Jurkat, Clone E6-1 (cell line): ENCODE measurements at regions not wholly inside any gene's neighbourhood (a gene's known extent, or its start where the extent isn't known, plus 50 kb on each side); places are given as distances from the start of the nearest gene placed in this dataset.
"Not testable (repeated sequence)": the region's sequence is repeated elsewhere in the genome, so short reads cannot be mapped to it uniquely, and the experiment has no call there.

ENCODE experiments used
- DNase-seq: peaks from one replicate; pipeline ENCODE4 v3.0.0-alpha.2; 2011; ENCODE audit warnings: low read depth, low spot score
- H3K4me3 ChIP-seq: 2 replicates; pipeline ENCODE4 v1.5.1; 2011; ENCODE audit warnings: mild to moderate bottlenecking, low read length, control low read depth, moderate library complexity

DNA sequence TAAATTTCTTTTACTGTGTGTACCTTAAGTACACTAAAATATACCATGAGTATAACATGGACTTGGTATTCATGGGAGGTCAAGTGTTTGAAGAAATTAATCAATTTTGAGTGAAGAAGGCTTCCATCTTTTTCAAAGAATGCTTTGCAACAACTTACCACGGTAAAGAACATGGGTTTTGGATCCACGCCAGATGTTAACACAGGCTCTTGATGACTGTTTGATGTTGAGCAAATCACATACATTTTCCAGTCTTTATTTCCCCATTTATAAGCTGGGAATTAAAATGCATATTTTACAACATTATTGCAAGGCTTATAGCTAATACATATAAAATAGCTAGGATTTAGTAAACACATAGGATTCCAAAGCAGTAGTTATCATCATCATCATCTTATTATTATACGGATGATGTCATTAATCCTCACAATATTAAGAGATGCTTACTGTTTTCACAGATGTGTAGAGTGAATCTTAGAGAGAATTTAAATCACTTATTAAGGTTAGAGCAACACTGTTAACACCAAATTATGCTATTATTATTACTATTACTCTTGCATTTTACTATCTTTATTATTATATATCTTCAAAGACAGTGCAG is 362.0 kb downstream of the PRELID2 start:
- no peak overlapping the region for H3K4me3 ChIP-seq
- DNase-seq: no peak

DNA sequence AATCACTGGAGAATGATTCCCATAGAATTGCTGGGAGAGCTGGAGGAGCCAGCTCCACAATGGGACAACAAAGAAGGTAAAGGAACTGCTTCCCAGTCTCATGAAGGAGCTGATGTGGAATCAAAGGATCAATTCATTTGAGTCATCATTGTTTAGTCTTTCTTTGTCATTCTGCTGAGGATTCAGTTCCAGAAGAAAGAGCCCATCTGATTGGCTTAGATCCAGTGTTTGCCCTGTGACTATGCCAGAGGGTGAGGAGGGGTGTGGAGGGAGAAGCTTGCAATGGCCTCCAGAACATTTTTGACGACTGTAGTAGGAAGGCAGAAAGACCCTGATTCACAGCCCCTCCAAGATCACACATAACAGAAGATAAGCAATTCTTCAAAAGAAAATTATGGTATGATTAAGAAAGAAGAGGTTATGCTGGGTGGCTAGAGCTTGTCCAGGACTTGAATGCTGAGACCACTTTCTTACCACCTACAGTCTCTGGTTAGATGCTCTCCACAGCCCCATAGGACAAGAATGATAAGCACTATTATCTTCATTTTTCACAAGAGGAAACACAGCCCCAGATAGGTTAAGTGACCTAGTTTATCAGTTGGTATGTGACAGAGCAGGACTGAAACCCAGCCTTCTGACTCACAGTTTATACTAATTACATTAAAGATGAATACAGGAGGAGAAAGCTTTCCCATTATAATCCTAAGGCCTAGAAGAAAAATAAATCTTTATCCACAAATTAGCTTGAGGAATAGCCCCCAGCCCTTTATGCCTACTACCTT is 363.1 kb downstream of the PRELID2 start:
- DNase-seq: no peak
- no peak overlapping the region for H3K4me3 ChIP-seq

DNA sequence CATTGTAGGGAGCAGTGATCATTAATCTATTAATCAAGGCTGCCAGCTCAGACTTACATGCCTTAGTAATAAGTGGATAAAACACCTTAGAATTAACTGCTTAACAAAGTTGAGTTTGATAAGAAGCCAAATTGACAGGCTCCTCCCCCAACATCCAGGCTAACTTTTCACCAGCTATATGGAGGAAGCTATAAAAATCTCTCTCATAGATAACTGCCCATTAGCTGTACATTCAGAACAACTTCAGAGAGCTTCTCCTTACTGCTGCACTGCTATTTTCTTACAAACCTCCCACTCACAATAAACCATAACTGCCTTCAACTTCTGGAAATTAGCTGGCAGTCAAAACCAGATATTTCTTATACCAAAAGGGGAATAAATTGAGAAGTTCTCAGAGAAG is 364.1 kb downstream of the PRELID2 start:
- no peak for DNase-seq
- H3K4me3 ChIP-seq: no peak overlapping the region

DNA sequence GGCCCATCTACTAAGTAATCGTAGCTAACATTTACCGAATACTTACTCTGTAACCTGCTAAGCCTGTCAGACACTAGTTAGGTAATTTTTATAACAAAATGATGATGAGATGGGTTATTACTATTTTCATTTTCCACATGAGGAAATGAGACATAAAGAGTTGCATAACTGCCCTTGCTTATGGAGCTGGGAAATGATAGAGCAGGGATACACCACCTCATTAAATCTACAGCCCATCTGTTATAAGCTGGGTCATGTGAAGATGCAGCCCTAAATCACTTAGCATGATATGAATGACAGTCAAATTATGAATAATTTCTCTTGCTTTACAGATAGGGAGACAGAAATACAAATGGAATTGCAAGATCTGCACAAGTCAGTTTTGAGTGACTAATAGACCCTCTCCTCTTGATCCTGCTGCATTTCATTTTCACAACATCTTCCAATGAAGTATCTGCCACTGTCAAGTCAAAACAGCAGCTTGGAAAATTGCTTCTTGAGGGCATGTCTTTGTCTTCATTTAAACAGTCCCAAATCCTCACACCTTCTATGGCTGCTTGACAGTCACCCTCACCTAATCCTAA is 364.7 kb downstream of the PRELID2 start:
- no peak overlapping the region for H3K4me3 ChIP-seq
- DNase-seq: no peak

DNA sequence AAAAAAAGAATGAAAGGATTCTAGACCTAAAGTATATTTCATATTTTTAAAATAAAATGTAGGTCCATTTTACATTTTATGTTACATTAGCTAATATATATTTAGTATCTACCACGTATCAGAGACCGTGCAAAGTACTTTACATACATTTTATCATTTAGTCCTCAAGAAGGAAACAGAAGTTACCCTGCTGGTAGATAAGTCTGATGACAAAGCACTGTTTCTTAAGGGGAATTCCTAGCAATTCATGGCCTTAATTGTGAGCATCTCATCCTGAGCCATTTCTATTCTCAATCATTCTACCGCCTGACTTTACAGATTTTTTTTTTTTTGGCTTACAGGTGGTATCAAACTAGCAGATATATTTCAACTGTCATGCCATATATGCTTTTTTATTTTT is 367.7 kb downstream of the PRELID2 start:
- DNase-seq: no peak
- H3K4me3 ChIP-seq: no peak overlapping the region

DNA sequence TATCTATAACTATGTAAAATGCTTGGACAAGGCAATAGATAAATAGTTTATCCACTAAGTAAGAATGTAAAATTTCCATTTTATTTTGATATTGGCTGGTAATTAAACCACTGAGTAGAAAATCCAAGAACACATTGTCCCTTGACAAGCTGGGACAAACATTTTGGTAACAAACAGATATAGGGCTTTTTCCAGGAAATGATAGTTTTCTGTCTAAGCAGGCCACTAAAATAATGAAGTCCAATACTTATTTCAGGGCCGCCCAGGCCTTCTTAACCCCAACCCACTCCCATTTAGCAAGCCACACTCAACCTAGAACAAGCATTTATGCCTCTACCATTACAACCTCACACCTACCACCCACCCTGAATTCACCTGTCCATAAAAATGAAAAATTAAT is 368.6 kb downstream of the PRELID2 start:
- no peak for DNase-seq
- no peak overlapping the region for H3K4me3 ChIP-seq

DNA sequence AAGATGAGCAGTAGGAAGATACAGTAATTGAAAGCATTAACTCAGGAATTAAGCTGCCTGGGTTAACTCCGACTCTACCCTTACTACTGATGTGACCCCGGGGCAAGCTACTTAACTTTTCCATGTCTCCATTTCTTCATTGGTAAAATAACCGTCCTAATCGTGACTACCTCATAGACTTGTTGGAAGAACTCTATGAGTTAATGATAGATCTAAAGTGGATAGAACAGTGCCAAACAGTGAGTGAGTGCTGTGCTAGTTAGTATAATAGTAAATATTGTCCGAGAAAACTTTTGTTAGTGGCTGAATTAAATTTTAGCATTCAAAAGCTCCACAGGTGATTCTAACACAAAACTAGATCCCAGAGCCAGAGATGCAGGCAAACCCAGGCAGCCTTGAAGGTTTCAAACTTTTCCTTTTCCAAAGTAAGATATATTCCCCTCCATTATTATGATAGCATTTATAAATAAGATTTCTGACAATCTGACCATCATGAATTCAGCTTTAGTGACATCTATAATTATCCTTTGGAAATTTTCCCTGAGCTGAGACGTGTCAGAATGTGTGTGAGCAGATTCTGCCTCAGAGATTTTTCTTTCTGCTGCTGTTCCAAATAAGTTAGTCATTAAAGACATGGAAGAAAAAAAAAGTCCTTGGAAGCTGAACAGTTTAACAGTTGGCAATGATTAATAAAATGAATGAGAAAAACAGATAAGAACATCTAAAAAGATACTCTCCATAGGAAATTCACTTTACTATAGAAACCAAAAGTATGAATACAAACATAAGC is 369.5 kb downstream of the PRELID2 start:
- no peak for DNase-seq
- no peak overlapping the region for H3K4me3 ChIP-seq

DNA sequence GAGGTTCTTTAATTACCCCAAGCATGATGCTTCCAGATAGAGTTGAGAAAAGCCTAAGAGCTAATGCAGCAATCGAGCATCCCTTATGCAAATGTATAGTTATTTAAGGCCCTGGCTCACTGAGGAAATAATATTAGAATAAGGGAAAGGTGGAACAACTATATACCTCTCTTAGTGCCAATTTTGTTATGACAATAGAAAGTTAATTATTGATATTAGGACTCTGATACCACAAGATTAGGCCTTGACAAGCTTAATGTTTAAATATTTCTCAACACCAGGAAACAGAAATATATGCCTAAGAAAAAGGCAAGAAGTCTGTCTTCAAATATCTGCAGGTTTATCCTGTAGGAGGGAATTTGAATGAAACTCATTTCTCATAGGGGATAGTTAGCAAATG is 371.0 kb downstream of the PRELID2 start:
- no peak for DNase-seq
- no peak overlapping the region for H3K4me3 ChIP-seq

DNA sequence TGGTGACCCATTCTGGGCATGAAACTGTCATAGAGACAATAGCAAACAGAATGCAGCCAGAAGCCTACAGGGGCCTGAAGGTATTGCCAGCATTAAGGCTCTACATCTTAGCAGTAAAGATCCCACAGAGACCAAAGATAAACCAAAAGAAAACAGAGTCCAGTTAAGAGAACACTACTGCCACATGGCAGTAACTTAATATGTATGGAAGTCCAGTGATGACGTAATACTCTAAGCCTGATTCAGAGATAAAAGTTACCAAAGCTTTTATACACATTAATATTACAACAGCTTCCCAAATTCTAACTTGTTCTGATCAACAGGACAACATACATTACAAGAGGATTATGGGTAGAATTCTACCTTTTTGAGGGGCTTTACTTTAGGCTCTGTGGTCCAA is 371.5 kb downstream of the PRELID2 start:
- no peak for DNase-seq
- H3K4me3 ChIP-seq: no peak overlapping the region

DNA sequence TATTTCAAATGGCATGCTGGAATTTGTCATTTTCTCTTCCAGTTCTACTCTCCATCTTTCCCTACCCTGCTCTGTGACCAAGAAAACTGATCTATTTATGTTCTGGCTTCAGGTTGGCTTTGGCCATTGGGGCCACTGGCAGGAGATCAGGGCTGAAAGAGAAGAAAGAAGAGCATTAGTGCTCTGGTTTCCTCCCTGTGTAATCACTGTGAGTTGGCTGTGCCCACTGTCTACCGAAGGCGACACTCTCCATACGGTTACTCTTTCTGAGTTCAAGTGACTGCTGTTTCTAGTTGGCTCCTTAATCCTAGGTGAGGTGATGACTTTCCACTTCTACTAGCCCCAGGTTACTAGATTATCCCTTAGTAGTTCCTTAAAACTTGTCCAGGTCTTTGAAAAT is 372.6 kb downstream of the PRELID2 start:
- no peak for DNase-seq
- H3K4me3 ChIP-seq: no peak overlapping the region

DNA sequence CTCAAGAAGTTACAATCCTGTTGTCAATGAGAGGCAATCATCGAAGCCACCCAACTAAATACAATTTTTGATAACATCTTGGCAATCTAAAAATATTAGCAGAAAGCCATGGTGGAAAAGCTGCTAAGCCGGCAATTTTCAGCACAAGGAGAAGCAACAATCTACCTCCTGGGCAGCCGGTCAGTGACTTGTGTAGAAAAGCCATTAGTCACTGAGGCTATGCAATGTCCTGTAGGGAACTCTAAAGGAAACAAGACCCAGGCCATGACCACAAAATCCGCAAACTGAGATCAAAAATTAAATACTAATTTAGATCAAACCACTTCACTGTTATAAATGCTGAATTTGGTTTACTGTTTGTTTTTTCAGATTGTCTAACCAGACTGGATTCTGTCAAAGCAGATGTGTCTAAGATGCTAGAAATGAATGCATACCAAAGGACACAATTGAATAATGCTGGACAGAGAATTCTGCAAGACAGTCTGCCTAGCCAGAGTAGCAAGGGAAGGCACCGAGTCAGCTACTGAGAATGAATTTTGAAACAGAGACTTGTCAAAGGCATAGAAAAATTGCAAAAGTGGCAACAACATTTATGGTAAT is 384.8 kb downstream of the PRELID2 start:
- no peak for DNase-seq

DNA sequence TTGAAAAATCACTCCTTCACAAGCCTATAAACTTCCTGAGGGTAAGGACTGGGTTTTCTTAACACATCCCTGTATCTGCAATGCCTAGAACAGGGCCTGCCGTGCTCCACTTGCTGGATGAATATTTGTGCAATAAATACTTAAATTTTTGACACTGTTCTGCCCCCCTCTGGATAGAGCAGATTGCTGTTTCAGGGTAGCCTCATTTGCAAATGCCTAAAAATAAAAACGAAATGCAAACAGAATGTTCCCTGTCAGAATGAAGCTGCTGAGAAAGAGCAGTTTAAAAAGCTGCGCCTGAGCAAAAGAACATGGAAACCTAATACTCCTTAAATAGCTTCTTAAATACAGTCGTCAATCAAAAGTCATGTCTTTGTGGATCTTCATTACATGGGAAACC is 385.3 kb downstream of the PRELID2 start:
- DNase-seq: no peak
- no peak overlapping the region for H3K4me3 ChIP-seq

More for the DNA sequence above, 384.8 kb downstream of the PRELID2 start:
- no peak overlapping the region for H3K4me3 ChIP-seq

DNA sequence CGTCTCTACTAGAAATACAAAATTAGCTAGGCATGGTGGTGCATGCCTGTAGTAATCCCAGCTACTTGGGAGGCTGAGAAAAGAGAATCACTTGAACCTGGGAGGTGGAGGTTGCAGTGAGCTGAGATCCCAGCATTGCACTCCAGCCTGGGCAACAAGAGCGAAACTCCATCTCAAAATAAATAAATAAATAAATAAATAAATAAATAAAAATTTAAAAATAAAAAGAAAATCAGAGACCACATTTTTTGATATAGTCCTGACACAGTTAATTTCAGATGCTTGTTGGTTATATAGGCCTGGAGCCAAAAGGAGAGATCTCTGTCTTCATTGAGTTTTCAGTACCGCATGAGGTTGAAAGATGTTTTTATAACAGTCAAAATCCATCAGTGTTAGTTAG is 388.3 kb downstream of the PRELID2 start:
- not testable (repeated sequence) for DNase-seq, H3K4me3 ChIP-seq

DNA sequence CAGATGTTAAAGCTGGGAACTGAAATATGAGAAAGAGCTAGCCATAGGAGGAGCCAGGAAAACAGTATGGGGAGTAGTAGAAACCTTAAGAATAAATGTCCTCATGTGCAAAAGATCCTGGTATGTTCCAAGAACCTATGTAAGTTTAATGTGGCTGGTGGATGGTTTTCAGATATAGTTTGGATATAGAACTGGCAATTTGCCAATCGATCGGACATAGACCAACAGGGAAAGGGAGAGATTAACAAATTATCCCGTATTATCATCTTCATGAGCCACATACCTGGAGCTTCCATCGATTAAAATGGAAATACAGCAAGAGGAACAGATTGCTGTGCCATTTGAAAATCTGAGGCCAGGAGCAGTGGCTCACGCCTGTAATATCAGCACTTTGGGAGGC is 388.7 kb downstream of the PRELID2 start:
- H3K4me3 ChIP-seq: no peak overlapping the region
- DNase-seq: no peak

DNA sequence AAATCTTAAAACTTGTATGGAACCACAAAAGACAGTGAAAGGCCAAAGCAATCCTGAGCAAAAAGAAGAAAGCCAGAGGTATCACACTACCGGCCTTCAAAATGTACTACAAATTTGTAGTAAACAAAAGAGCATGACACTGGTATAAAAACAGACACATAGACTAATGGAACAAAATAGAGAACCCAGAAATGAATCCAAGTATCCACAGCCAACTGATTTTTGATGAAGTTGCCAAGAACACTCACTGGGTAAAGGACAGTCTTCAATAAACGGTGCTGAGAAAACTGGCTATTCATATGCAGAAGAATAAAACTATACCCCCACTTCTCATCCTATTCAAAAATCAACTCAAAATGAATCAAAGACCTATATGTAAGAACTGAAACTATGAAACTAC is 390.1 kb downstream of the PRELID2 start:
- DNase-seq: no peak
- H3K4me3 ChIP-seq: no peak overlapping the region

DNA sequence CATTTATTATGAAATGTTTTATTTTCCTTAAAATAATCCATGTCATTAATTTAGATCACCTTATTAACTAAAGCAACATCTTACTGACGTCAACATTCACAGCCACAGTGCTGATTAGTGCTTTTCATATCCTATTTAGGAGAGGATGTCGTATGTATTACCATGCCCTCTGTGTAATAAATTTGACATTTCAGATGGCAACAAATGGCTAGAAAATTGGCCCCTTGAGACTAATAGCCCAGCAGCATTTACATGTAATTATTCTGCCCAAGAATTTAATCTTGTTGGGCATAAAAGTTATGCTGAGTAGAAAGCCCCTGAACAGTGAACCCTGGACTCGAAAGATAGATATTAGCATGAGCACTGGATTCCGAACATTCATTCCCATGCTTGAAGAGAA is 391.2 kb downstream of the PRELID2 start:
- no peak for DNase-seq
- no peak overlapping the region for H3K4me3 ChIP-seq

DNA sequence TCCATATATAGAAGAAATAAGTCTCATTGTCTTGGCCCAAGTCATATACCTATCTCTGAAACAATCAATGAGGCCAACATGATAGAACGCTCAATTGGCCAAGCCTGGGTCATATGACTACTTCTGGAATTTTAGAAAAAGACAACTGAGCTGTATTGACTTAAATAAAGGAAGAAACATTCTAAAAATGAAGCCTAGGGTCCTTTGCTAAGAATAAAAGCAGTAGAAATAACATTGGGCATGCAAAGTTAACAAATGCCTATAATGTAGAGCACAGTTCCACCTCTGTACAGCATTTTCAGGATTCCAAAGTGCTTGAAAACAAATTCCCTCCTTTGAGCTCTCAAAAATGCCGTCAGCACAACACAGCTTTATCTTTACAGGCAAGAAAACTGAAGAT is 391.8 kb downstream of the PRELID2 start:
- no peak for DNase-seq
- H3K4me3 ChIP-seq: no peak overlapping the region

DNA sequence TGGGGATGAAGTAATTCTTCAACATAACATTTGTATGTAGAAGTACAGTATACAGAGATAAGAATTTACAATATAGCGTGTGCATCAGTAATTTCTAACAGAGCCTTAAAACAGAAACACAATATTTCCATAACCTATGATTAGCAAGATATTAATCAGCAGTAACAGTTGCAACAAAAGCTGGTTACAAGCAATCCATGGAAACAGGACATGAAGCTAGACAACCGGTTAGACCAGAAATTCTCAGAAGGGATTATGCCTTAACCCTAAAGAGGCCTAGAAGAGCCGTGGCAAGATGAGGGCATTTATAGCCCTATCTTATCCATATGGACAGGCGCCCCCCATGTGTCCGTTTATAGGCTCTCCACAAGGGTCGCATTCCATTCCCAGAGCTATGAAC is 392.5 kb downstream of the PRELID2 start:
- DNase-seq, H3K4me3 ChIP-seq: not testable (repeated sequence)

DNA sequence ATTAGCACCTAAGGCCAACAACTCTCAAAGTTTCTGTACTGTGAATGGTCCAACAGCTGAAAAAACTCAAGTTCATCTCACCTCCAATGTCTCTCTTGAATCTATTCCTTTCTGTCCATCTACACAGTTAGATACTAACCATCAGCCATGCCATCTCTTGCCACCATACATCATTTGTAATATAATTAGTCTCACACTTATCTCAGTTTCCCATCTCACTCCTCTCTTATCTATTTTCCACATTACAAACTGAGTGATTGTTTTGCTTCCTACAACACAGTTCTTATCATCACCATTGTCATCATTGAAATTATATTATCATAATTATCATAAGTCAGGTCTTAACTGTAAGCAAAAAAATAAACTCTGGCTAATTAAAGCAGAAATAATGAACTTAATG is 393.9 kb downstream of the PRELID2 start:
- no peak overlapping the region for H3K4me3 ChIP-seq
- no peak for DNase-seq

DNA sequence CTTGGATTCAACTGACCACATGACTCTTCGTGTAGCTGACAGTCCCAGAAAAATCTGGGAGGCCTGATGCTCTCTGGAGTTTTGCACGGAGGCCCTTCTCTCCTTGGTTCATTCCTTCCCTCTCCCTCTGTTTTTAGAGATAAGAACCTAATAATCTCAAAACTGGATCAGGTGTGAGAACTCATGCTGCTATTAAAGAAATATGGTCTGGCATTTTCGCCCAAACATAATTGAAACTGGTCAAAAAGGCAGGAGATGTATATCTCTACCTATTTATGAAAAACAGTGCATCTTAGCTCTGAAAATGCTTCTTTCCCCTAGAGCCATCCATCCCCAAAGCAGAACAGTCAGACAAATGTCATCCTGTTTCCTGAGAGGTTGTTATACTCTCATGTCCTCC is 397.5 kb downstream of the PRELID2 start:
- no peak overlapping the region for H3K4me3 ChIP-seq
- no peak for DNase-seq
